Endothelial cell of umbilical vein (primary cell): ENCODE measurements at regions not wholly inside any gene's neighbourhood (a gene's known extent, or its start where the extent isn't known, plus 50 kb on each side); places are given as distances from the start of the nearest gene placed in this dataset.
A peak's percentile ranks its signal among the peaks of the same experiment; 100 is the strongest.

Experiments
- BruUV-seq: library from RNA; stranded (reverse); fragments of 400-500 nt; replicated peaks from 2 replicates; lab custom pipeline; 2021; lab: Mats Ljungman, UMichigan
- CTCF ChIA-PET: fragments of 300-600, 350-600 bp; sonication (Branson Sonifier 250); formaldehyde crosslinking; loops from one replicate; lab custom pipeline; 2021; ENCODE audit warnings: antibody characterized with exemption, inconsistent platforms; lab: Charles Lee
- POLR2A ChIA-PET: fragments of 300-600, 350-600 bp; sonication (Branson Sonifier 250); formaldehyde crosslinking; loops from one replicate; lab custom pipeline; 2021; ENCODE audit warnings: antibody characterized with exemption, inconsistent platforms; lab: Charles Lee
- DNase-seq: peaks from one replicate; pipeline ENCODE4 v3.0.0-alpha.2; 2011; ENCODE audit warnings: low read depth, low spot score
- FAIRE-seq: peaks from 2 replicates; lab custom pipeline; 2011; peaks lifted over from hg19 to GRCh38; lab: Jason Lieb, UNC
- H2AFZ ChIP-seq: 2 replicates; pipeline ENCODE4 v1.6.0; 2012; ENCODE audit warnings: low read depth, low read length, control low read depth, inconsistent platforms
- H3K27ac ChIP-seq: 2 replicates; pipeline ENCODE4 v1.5.1; 2011; ENCODE audit warnings: low read depth, mild to moderate bottlenecking, control low read depth, low read length, moderate library complexity; ENCODE audit not compliant: insufficient read depth
- H3K27me3 ChIP-seq, 2 experiments: 2 replicates each; pipeline versions ENCODE4 v1.6.0 to v1.6.1; 2011; ENCODE audit warnings: low read length in 2 of 2, mixed read lengths in 1 of 2; ENCODE audit not compliant: control insufficient read depth in 2 of 2, insufficient read depth in 2 of 2
- H3K36me3 ChIP-seq, 2 experiments: 2 replicates in 1 of 2; 3 replicates in 1 of 2; pipeline ENCODE4 v1.5.1; 2011; ENCODE audit warnings: low read length in 2 of 2, mild to moderate bottlenecking in 1 of 2, moderate library complexity in 1 of 2; ENCODE audit not compliant: control insufficient read depth in 2 of 2, insufficient read depth in 2 of 2; ENCODE audit errors: extremely low read depth in 1 of 2
- H3K4me1 ChIP-seq: 3 replicates; pipeline ENCODE4 v1.5.1; 2011; ENCODE audit warnings: mild to moderate bottlenecking, low read length; ENCODE audit not compliant: control insufficient read depth, insufficient read depth; ENCODE audit errors: extremely low read depth
- H3K4me2 ChIP-seq: 2 replicates; pipeline ENCODE4 v1.6.1; 2011; ENCODE audit warnings: low read length, control low read depth, mixed read lengths; ENCODE audit not compliant: insufficient read depth
- H3K4me3 ChIP-seq, 3 experiments: fragments of 200-600 bp in 1 of 3; sonication (generic), shearing (Covaris generic) in 1 of 3; replicated peaks in 1 of 3; 2 replicates each; pipeline ENCODE4 v1.5.1; 2011 to 2016; ENCODE audit warnings: control low read depth in 3 of 3, low read length in 3 of 3, mild to moderate bottlenecking in 2 of 3, inconsistent platforms in 1 of 3, low read depth in 1 of 3, moderate library complexity in 1 of 3; ENCODE audit not compliant: insufficient read depth in 1 of 3
- H3K79me2 ChIP-seq: 2 replicates; pipeline ENCODE4 v1.6.0; 2012; ENCODE audit warnings: low read length, inconsistent platforms; ENCODE audit not compliant: control insufficient read depth, insufficient read depth
- H3K9ac ChIP-seq: replicated peaks from 2 replicates; pipeline ENCODE3; 2011; ENCODE audit warnings: low read length, control low read depth; ENCODE audit not compliant: insufficient read depth; ENCODE audit errors: extremely low read depth
- H3K9me1 ChIP-seq: replicated peaks from 3 replicates; pipeline ENCODE4 v1.6.0; 2011; ENCODE audit warnings: mild to moderate bottlenecking, low read length; ENCODE audit not compliant: control insufficient read depth, insufficient read depth; ENCODE audit errors: extremely low read depth
- H3K9me3 ChIP-seq: replicated peaks from 2 replicates; pipeline ENCODE4 v1.5.1; 2012; ENCODE audit warnings: low read length, inconsistent platforms; ENCODE audit not compliant: control insufficient read depth, insufficient read depth
- H4K20me1 ChIP-seq: replicated peaks from 2 replicates; pipeline ENCODE3; 2011; ENCODE audit warnings: mild to moderate bottlenecking, low read length; ENCODE audit not compliant: control insufficient read depth, insufficient read depth; ENCODE audit errors: extremely low read depth
- CTCF ChIP-seq, 2 donors: IDR thresholded peaks; 1 replicate in 1 of 2; 2 replicates in 1 of 2; pipeline ENCODE4 v1.5.1; 2011; ENCODE audit warnings: low read length in 2 of 2, mild to moderate bottlenecking in 2 of 2, moderate library complexity in 2 of 2, control low read depth in 1 of 2, inconsistent platforms in 1 of 2, low read depth in 1 of 2; ENCODE audit not compliant: insufficient read depth in 1 of 2; ENCODE audit errors: extremely low read depth in 1 of 2
- EZH2 ChIP-seq: IDR thresholded peaks from 2 replicates; pipeline ENCODE4 v1.6.1; 2012; ENCODE audit warnings: borderline replicate concordance, low read depth, mild to moderate bottlenecking, moderate library complexity, low read length, inconsistent platforms; ENCODE audit not compliant: severe bottlenecking
- FOS ChIP-seq: IDR thresholded peaks from 2 replicates; pipeline ENCODE4 v1.6.1; 2011; ENCODE audit warnings: mild to moderate bottlenecking, low read length, moderate library complexity, borderline replicate concordance; ENCODE audit not compliant: insufficient read depth
- GATA2 ChIP-seq: IDR thresholded peaks from 2 replicates; pipeline ENCODE4 v1.7.0; 2011; ENCODE audit warnings: low read depth, mild to moderate bottlenecking, moderate library complexity, mixed read lengths, low read length; ENCODE audit not compliant: insufficient read length, insufficient read depth
- JUN ChIP-seq: IDR thresholded peaks from 2 replicates; pipeline ENCODE4 v1.6.1; 2011; ENCODE audit warnings: borderline replicate concordance, low read depth; ENCODE audit not compliant: insufficient read length, insufficient read depth
- MAX ChIP-seq: IDR thresholded peaks from 2 replicates; pipeline ENCODE4 v1.6.1; 2011; ENCODE audit not compliant: insufficient read depth, insufficient read length
- MYC ChIP-seq: IDR thresholded peaks from one replicate; pipeline ENCODE4 v1.6.1; 2011; ENCODE audit warnings: mild to moderate bottlenecking, low read depth, low read length
- POLR2A ChIP-seq: IDR thresholded peaks from 2 replicates; pipeline ENCODE4 v1.6.1; 2012; ENCODE audit warnings: low read depth, mild to moderate bottlenecking, control low read depth, low read length
- POLR2AphosphoS5 ChIP-seq: IDR thresholded peaks from 2 replicates; pipeline ENCODE4 v1.6.1; 2012; ENCODE audit warnings: low read depth, mild to moderate bottlenecking, control low read depth, low read length, moderate library complexity; ENCODE audit not compliant: insufficient read depth
- dilution Hi-C: fragments of 300-500 bp; cut with MboI; formaldehyde crosslinking; loops from one replicate; pipeline ENCODE4 v1.15.0; 2019; ENCODE audit warnings: low sequenced_read_pairs; ENCODE audit not compliant: extremely low pct_ligation_motif_present
- intact Hi-C: fragments of 100-400 bp; cut with micrococcal nuclease; formaldehyde crosslinking; loops from one replicate; pipeline ENCODE4 v1.10.0; 2022

GRCh38 chr7:91661727-91662126 is 218.8 kb downstream of the MTERF1 start:
- dilution Hi-C loops = no loop called here
- no TSS peak for BruUV-seq
- H2AFZ ChIP-seq = no peak overlapping the region
- no peaks in the 10 kb centered on the region for H3K9me3 ChIP-seq
- H3K9ac ChIP-seq = no peak overlapping the region
- no peaks in the 10 kb centered on the region for H3K9me1 ChIP-seq
- CTCF ChIA-PET = interaction anchor here (0.8 kb wide), 1 partner anchor 572 kb away, joined by 3 read pairs; no protein-coding TSS in a partner anchor
- no peaks in the 10 kb centered on the region for H3K27me3 ChIP-seq
- peak; percentile 47 for FAIRE-seq
- H3K4me3 ChIP-seq = no peak overlapping the region
- TF ChIP-seq MYC (no peak), POLR2A (no peak), GATA2 (no peak), CTCF (IDR thresholded peaks at IDR 0.05; ENCODE audit: extremely low read depth in 1 of 2, insufficient read depth in 1 of 2, low read depth in 1 of 2, low read length in 2 of 2) (no peak), POLR2AphosphoS5 (no peak), JUN (no peak), FOS (no peak), EZH2 (no peak), MAX (no peak)
- no peaks in the 10 kb centered on the region for H3K79me2 ChIP-seq
- no peak for DNase-seq
- H3K36me3 ChIP-seq = no peaks in the 10 kb centered on the region
- no peaks in the 10 kb centered on the region for H3K4me1 ChIP-seq
- POLR2A ChIA-PET = no interaction called here
- H3K27ac ChIP-seq = no peak overlapping the region
- intact Hi-C loops = no loop called here
- H3K4me2 ChIP-seq = no peak overlapping the region
- H4K20me1 ChIP-seq = no peaks in the 10 kb centered on the region
